Liver (tissue), 8 donors: ENCODE measurements at regions not wholly inside any gene's neighbourhood (a gene's known extent, or its start where the extent isn't known, plus 50 kb on each side); places are given as distances from the start of the nearest gene placed in this dataset.

Experiments used
- DNase-seq: peaks from one replicate; pipeline ENCODE4 v3.0.0-alpha.2; 2017; ENCODE audit warnings: low spot score
- H3K27ac ChIP-seq, 2 donors: one replicate each; pipeline ENCODE4 v1.7.0; 2013; ENCODE audit warnings: inconsistent platforms in 2 of 2, low read length in 2 of 2, control low read depth in 1 of 2, low read depth in 1 of 2, mild to moderate bottlenecking in 1 of 2
- H3K27me3 ChIP-seq, 4 donors: one replicate each; pipeline versions ENCODE4 v1.6.1 to v1.7.0; 2013; ENCODE audit warnings: low read length in 3 of 4, inconsistent platforms in 1 of 4, mild to moderate bottlenecking in 1 of 4, moderate library complexity in 1 of 4; ENCODE audit not compliant: control insufficient read depth in 4 of 4, insufficient read depth in 4 of 4
- H3K36me3 ChIP-seq, 4 donors: one replicate each; pipeline versions ENCODE4 v1.6.1 to v1.7.0; 2013; ENCODE audit warnings: low read length in 3 of 4, mild to moderate bottlenecking in 3 of 4, low read depth in 1 of 4, moderate library complexity in 1 of 4; ENCODE audit not compliant: control insufficient read depth in 4 of 4, insufficient read depth in 3 of 4
- H3K4me1 ChIP-seq, 4 donors: one replicate each; pipeline versions ENCODE4 v1.6.1 to v1.7.0; 2013; ENCODE audit warnings: low read length in 3 of 4, mild to moderate bottlenecking in 3 of 4, moderate library complexity in 1 of 4; ENCODE audit not compliant: control insufficient read depth in 4 of 4, insufficient read depth in 4 of 4
- H3K4me3 ChIP-seq, 3 donors: one replicate each; pipeline versions ENCODE4 v1.6.1 to v1.7.0; 2013; ENCODE audit warnings: low read length in 3 of 3, control low read depth in 1 of 3, low read depth in 1 of 3, mild to moderate bottlenecking in 1 of 3
- H3K9ac ChIP-seq, 2 donors: one replicate each; pipeline ENCODE4 v1.7.0; 2013; ENCODE audit warnings: low read length in 2 of 2, mild to moderate bottlenecking in 2 of 2, moderate library complexity in 2 of 2, control low read depth in 1 of 2, low read depth in 1 of 2
- H3K9me3 ChIP-seq, 4 donors: one replicate each; pipeline versions ENCODE4 v1.6.1 to v1.7.0; 2013; ENCODE audit warnings: low read length in 3 of 4; ENCODE audit not compliant: control insufficient read depth in 4 of 4
- EGR1 ChIP-seq, 2 donors: IDR thresholded peaks; 2 replicates each; pipeline ENCODE4 v1.6.1; 2016 to 2018; ENCODE audit warnings: antibody characterized with exemption in 2 of 2, low read depth in 2 of 2
- FOXA1 ChIP-seq: IDR thresholded peaks from 2 replicates; pipeline ENCODE4 v1.6.1; 2016; ENCODE audit warnings: antibody characterized with exemption
- FOXA2 ChIP-seq: IDR thresholded peaks from 2 replicates; pipeline ENCODE4 v1.6.1; 2016; ENCODE audit warnings: antibody characterized with exemption
- HNF4A ChIP-seq, 2 donors: conservative IDR thresholded peaks; 2 replicates each; pipeline ENCODE4 v1.6.1; 2016; ENCODE audit warnings: antibody characterized with exemption in 2 of 2, mild to moderate bottlenecking in 2 of 2
- NR2F2 ChIP-seq: IDR thresholded peaks from 2 replicates; pipeline ENCODE4 v1.6.1; 2016; ENCODE audit warnings: antibody characterized with exemption
- RXRA ChIP-seq, 2 donors: IDR thresholded peaks; 2 replicates each; pipeline ENCODE4 v1.6.1; 2017 to 2018; ENCODE audit warnings: antibody characterized with exemption in 2 of 2, mild to moderate bottlenecking in 1 of 2
- SP1 ChIP-seq: IDR thresholded peaks from 2 replicates; pipeline ENCODE4 v1.6.1; 2018; ENCODE audit warnings: antibody characterized with exemption, mild to moderate bottlenecking
- YY1 ChIP-seq: IDR thresholded peaks from 2 replicates; pipeline ENCODE4 v1.6.1; 2016; ENCODE audit warnings: antibody characterized with exemption, mild to moderate bottlenecking
- WGBS: extraction: QIAGEN DNeasy Blood & Tissue Kit; methylation state at CpG from one replicate; pipeline ENCODE4 v1.1.7; 2013; 5-methylcytosine and 5-hydroxymethylcytosine counted together
- TF ChIP-seq, protein P1 (sequence below): IDR thresholded peaks from 2 replicates; pipeline ENCODE4 v1.6.1; 2016; ENCODE audit warnings: antibody characterized with exemption, mild to moderate bottlenecking
- TF ChIP-seq, protein P2 (sequence below): IDR thresholded peaks from 2 replicates; pipeline ENCODE4 v1.6.1; 2016; ENCODE audit warnings: antibody characterized with exemption
- TF ChIP-seq, protein P3 (sequence below): fragments of 150-350 bp; IDR thresholded peaks from 2 replicates; pipeline ENCODE4 v1.5.1; 2017; ENCODE audit warnings: improper control_type of control experiment, low read depth, low read length; ENCODE audit not compliant: missing input control
- TF ChIP-seq, protein P4 (sequence below): IDR thresholded peaks from 2 replicates; pipeline ENCODE4 v1.6.1; 2016; ENCODE audit warnings: antibody characterized with exemption
- donor health status: healthy.
- donor health status: healthy.
- donor health status: healthy.
- donor health status: healthy.
- donor health status: healthy.

DNA sequence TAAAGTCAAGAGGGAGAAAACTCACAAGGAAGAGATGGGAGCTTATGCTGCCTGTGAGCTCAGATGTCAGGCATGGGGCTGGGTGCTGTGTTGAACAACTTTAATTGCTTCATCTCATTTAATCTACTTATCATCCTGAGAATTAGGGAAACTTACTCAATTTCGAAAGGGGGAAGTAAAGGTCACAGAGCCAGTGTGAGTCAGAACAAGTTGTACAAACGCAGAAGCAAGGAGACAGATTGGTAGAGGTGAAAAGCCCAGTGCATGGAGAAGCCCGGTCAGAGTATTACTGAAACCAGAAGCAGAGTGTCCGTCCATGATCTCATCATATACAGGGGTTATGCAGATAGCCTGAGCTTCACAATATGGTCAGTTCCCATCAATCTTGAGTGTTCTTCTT, 281.1 kb upstream of the POU3F3 start (continued):
- TF ChIP-seq, protein P1, sequence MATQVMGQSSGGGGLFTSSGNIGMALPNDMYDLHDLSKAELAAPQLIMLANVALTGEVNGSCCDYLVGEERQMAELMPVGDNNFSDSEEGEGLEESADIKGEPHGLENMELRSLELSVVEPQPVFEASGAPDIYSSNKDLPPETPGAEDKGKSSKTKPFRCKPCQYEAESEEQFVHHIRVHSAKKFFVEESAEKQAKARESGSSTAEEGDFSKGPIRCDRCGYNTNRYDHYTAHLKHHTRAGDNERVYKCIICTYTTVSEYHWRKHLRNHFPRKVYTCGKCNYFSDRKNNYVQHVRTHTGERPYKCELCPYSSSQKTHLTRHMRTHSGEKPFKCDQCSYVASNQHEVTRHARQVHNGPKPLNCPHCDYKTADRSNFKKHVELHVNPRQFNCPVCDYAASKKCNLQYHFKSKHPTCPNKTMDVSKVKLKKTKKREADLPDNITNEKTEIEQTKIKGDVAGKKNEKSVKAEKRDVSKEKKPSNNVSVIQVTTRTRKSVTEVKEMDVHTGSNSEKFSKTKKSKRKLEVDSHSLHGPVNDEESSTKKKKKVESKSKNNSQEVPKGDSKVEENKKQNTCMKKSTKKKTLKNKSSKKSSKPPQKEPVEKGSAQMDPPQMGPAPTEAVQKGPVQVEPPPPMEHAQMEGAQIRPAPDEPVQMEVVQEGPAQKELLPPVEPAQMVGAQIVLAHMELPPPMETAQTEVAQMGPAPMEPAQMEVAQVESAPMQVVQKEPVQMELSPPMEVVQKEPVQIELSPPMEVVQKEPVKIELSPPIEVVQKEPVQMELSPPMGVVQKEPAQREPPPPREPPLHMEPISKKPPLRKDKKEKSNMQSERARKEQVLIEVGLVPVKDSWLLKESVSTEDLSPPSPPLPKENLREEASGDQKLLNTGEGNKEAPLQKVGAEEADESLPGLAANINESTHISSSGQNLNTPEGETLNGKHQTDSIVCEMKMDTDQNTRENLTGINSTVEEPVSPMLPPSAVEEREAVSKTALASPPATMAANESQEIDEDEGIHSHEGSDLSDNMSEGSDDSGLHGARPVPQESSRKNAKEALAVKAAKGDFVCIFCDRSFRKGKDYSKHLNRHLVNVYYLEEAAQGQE, result no peak

DNA sequence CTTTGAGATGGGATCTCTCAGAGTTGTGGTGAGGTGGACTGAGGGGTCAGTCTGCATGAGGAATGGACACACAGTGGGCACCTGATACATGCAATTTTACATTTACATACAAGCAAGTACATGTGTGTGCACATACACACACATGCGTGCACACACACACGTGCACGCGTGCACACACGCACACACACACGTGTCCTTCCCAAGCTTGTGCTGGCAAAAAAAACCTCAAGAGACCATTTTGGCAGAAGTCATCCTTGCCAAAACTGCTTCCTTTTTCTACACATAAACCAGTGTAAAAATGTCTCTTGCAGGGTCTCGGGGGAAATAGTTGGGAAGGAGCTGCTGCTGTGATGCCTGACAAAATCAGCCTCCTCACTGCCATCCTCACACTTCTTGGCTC, 279.5 kb upstream of the POU3F3 start:
- Histone ChIP-seq H3K9ac (no peak overlapping the region), H3K27ac (no peak overlapping the region), H3K9me3 (no peaks in the 10 kb centered on the region), H3K4me1 (no peaks in the 10 kb centered on the region), H3K27me3 (no peaks in the 10 kb centered on the region), H3K36me3 (no peaks in the 10 kb centered on the region), H3K4me3 (no peak overlapping the region)
- TF ChIP-seq, protein P1, result no peak
- TF ChIP-seq EGR1 (IDR thresholded peaks at IDR 0.05; ENCODE audit: low read depth in 2 of 2) (no peak), YY1 (no peak), FOXA1 (no peak), FOXA2 (no peak), RXRA (IDR thresholded peaks at IDR 0.05) (no peak)
- TF ChIP-seq, protein P2, sequence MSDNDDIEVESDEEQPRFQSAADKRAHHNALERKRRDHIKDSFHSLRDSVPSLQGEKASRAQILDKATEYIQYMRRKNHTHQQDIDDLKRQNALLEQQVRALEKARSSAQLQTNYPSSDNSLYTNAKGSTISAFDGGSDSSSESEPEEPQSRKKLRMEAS, result no peak
- 90% methylated on average over 7 of the region's 7 CpGs for WGBS
- DNase-seq, result no peak

DNA sequence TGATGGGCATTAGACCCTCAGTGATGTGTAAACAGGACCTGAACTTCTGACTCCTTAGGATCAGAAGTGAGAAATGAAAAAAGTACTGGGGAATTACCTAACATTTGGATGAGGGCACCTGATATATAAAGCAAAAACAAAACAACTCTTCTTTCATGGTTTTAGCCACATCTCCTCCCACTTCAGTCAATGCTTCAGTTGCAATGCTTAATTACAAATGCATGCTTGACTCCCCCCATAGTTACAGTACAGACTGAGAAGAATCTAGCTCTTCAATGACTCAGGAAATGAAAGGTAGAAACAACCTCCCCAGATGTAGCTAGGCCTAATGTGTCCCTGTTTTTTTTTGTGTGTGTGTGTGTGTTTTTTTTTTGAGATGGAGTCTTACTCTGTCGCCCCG, 276.8 kb upstream of the POU3F3 start:
- no peak overlapping the region for H3K4me3 ChIP-seq
- 97% methylated on average over 2 of the region's 2 CpGs for WGBS
- no peaks in the 10 kb centered on the region for H3K4me1 ChIP-seq
- H3K27ac ChIP-seq, result no peak overlapping the region
- H3K9ac ChIP-seq, result no peak overlapping the region
- H3K27me3 ChIP-seq, result no peaks in the 10 kb centered on the region
- H3K36me3 ChIP-seq, result no peaks in the 10 kb centered on the region
- DNase-seq, result no peak
- no peak for TF ChIP-seq HNF4A (conservative IDR thresholded peaks at IDR 0.05)
- no peak for TF ChIP-seq FOXA2
- TF ChIP-seq, protein P2, result no peak
- TF ChIP-seq RXRA (IDR thresholded peaks at IDR 0.05), result no peak
- TF ChIP-seq, protein P3, sequence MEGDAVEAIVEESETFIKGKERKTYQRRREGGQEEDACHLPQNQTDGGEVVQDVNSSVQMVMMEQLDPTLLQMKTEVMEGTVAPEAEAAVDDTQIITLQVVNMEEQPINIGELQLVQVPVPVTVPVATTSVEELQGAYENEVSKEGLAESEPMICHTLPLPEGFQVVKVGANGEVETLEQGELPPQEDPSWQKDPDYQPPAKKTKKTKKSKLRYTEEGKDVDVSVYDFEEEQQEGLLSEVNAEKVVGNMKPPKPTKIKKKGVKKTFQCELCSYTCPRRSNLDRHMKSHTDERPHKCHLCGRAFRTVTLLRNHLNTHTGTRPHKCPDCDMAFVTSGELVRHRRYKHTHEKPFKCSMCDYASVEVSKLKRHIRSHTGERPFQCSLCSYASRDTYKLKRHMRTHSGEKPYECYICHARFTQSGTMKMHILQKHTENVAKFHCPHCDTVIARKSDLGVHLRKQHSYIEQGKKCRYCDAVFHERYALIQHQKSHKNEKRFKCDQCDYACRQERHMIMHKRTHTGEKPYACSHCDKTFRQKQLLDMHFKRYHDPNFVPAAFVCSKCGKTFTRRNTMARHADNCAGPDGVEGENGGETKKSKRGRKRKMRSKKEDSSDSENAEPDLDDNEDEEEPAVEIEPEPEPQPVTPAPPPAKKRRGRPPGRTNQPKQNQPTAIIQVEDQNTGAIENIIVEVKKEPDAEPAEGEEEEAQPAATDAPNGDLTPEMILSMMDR, result no peak
- no peak for TF ChIP-seq SP1
- no peak for TF ChIP-seq NR2F2
- TF ChIP-seq, protein P4, sequence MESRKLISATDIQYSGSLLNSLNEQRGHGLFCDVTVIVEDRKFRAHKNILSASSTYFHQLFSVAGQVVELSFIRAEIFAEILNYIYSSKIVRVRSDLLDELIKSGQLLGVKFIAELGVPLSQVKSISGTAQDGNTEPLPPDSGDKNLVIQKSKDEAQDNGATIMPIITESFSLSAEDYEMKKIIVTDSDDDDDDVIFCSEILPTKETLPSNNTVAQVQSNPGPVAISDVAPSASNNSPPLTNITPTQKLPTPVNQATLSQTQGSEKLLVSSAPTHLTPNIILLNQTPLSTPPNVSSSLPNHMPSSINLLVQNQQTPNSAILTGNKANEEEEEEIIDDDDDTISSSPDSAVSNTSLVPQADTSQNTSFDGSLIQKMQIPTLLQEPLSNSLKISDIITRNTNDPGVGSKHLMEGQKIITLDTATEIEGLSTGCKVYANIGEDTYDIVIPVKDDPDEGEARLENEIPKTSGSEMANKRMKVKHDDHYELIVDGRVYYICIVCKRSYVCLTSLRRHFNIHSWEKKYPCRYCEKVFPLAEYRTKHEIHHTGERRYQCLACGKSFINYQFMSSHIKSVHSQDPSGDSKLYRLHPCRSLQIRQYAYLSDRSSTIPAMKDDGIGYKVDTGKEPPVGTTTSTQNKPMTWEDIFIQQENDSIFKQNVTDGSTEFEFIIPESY, result no peak
- TF ChIP-seq EGR1 (IDR thresholded peaks at IDR 0.05; ENCODE audit: low read depth in 2 of 2), result no peak
- no peaks in the 10 kb centered on the region for H3K9me3 ChIP-seq
